Liver (tissue), 8 donors: ENCODE measurements at regions not wholly inside any gene's neighbourhood (a gene's known extent, or its start where the extent isn't known, plus 50 kb on each side); places are given as distances from the start of the nearest gene placed in this dataset.

Experiments used
- DNase-seq: peaks from one replicate; pipeline ENCODE4 v3.0.0-alpha.2; 2017; ENCODE audit warnings: low spot score
- H3K27ac ChIP-seq, 2 donors: one replicate each; pipeline ENCODE4 v1.7.0; 2013; ENCODE audit warnings: inconsistent platforms in 2 of 2, low read length in 2 of 2, control low read depth in 1 of 2, low read depth in 1 of 2, mild to moderate bottlenecking in 1 of 2
- H3K27me3 ChIP-seq, 4 donors: one replicate each; pipeline versions ENCODE4 v1.6.1 to v1.7.0; 2013; ENCODE audit warnings: low read length in 3 of 4, inconsistent platforms in 1 of 4, mild to moderate bottlenecking in 1 of 4, moderate library complexity in 1 of 4; ENCODE audit not compliant: control insufficient read depth in 4 of 4, insufficient read depth in 4 of 4
- H3K36me3 ChIP-seq, 4 donors: one replicate each; pipeline versions ENCODE4 v1.6.1 to v1.7.0; 2013; ENCODE audit warnings: low read length in 3 of 4, mild to moderate bottlenecking in 3 of 4, low read depth in 1 of 4, moderate library complexity in 1 of 4; ENCODE audit not compliant: control insufficient read depth in 4 of 4, insufficient read depth in 3 of 4
- H3K4me1 ChIP-seq, 4 donors: one replicate each; pipeline versions ENCODE4 v1.6.1 to v1.7.0; 2013; ENCODE audit warnings: low read length in 3 of 4, mild to moderate bottlenecking in 3 of 4, moderate library complexity in 1 of 4; ENCODE audit not compliant: control insufficient read depth in 4 of 4, insufficient read depth in 4 of 4
- H3K4me3 ChIP-seq, 3 donors: one replicate each; pipeline versions ENCODE4 v1.6.1 to v1.7.0; 2013; ENCODE audit warnings: low read length in 3 of 3, control low read depth in 1 of 3, low read depth in 1 of 3, mild to moderate bottlenecking in 1 of 3
- H3K9ac ChIP-seq, 2 donors: one replicate each; pipeline ENCODE4 v1.7.0; 2013; ENCODE audit warnings: low read length in 2 of 2, mild to moderate bottlenecking in 2 of 2, moderate library complexity in 2 of 2, control low read depth in 1 of 2, low read depth in 1 of 2
- H3K9me3 ChIP-seq, 4 donors: one replicate each; pipeline versions ENCODE4 v1.6.1 to v1.7.0; 2013; ENCODE audit warnings: low read length in 3 of 4; ENCODE audit not compliant: control insufficient read depth in 4 of 4
- EGR1 ChIP-seq, 2 donors: IDR thresholded peaks; 2 replicates each; pipeline ENCODE4 v1.6.1; 2016 to 2018; ENCODE audit warnings: antibody characterized with exemption in 2 of 2, low read depth in 2 of 2
- FOXA1 ChIP-seq: IDR thresholded peaks from 2 replicates; pipeline ENCODE4 v1.6.1; 2016; ENCODE audit warnings: antibody characterized with exemption
- FOXA2 ChIP-seq: IDR thresholded peaks from 2 replicates; pipeline ENCODE4 v1.6.1; 2016; ENCODE audit warnings: antibody characterized with exemption
- GABPA ChIP-seq, 2 donors: IDR thresholded peaks in 1 of 2; conservative IDR thresholded peaks in 1 of 2; 2 replicates each; pipeline ENCODE4 v1.6.1; 2016; ENCODE audit warnings: antibody characterized with exemption in 2 of 2, mild to moderate bottlenecking in 1 of 2, moderate library complexity in 1 of 2
- HNF4A ChIP-seq, 2 donors: conservative IDR thresholded peaks; 2 replicates each; pipeline ENCODE4 v1.6.1; 2016; ENCODE audit warnings: antibody characterized with exemption in 2 of 2, mild to moderate bottlenecking in 2 of 2
- JUND ChIP-seq, 2 donors: IDR thresholded peaks; 2 replicates each; pipeline ENCODE4 v1.6.1; 2016; ENCODE audit warnings: antibody characterized with exemption in 2 of 2
- NR2F2 ChIP-seq: IDR thresholded peaks from 2 replicates; pipeline ENCODE4 v1.6.1; 2016; ENCODE audit warnings: antibody characterized with exemption
- RAD21 ChIP-seq, 2 donors: IDR thresholded peaks; 2 replicates each; pipeline ENCODE4 v1.6.1; 2016; ENCODE audit warnings: antibody characterized with exemption in 2 of 2, mild to moderate bottlenecking in 2 of 2
- RXRA ChIP-seq, 2 donors: IDR thresholded peaks; 2 replicates each; pipeline ENCODE4 v1.6.1; 2017 to 2018; ENCODE audit warnings: antibody characterized with exemption in 2 of 2, mild to moderate bottlenecking in 1 of 2
- SP1 ChIP-seq: IDR thresholded peaks from 2 replicates; pipeline ENCODE4 v1.6.1; 2018; ENCODE audit warnings: antibody characterized with exemption, mild to moderate bottlenecking
- TAF1 ChIP-seq: conservative IDR thresholded peaks from 2 replicates; pipeline ENCODE4 v1.6.1; 2016; ENCODE audit warnings: antibody characterized with exemption, mild to moderate bottlenecking
- YY1 ChIP-seq: IDR thresholded peaks from 2 replicates; pipeline ENCODE4 v1.6.1; 2016; ENCODE audit warnings: antibody characterized with exemption, mild to moderate bottlenecking
- ZBTB33 ChIP-seq: IDR thresholded peaks from 2 replicates; pipeline ENCODE4 v1.6.1; 2016; ENCODE audit warnings: antibody characterized with exemption
- WGBS: extraction: QIAGEN DNeasy Blood & Tissue Kit; methylation state at CpG from one replicate; pipeline ENCODE4 v1.1.7; 2013; 5-methylcytosine and 5-hydroxymethylcytosine counted together
- TF ChIP-seq, protein P1 (sequence below): IDR thresholded peaks from 2 replicates; pipeline ENCODE4 v1.6.1; 2016; ENCODE audit warnings: antibody characterized with exemption
- TF ChIP-seq, protein P2 (sequence below): fragments of 150-350 bp; IDR thresholded peaks from 2 replicates; pipeline ENCODE4 v1.5.1; 2017; ENCODE audit warnings: improper control_type of control experiment, low read depth, low read length; ENCODE audit not compliant: missing input control
- donor health status: healthy.
- donor health status: healthy.
- donor health status: healthy.
- donor health status: healthy.
- donor health status: healthy.

DNA sequence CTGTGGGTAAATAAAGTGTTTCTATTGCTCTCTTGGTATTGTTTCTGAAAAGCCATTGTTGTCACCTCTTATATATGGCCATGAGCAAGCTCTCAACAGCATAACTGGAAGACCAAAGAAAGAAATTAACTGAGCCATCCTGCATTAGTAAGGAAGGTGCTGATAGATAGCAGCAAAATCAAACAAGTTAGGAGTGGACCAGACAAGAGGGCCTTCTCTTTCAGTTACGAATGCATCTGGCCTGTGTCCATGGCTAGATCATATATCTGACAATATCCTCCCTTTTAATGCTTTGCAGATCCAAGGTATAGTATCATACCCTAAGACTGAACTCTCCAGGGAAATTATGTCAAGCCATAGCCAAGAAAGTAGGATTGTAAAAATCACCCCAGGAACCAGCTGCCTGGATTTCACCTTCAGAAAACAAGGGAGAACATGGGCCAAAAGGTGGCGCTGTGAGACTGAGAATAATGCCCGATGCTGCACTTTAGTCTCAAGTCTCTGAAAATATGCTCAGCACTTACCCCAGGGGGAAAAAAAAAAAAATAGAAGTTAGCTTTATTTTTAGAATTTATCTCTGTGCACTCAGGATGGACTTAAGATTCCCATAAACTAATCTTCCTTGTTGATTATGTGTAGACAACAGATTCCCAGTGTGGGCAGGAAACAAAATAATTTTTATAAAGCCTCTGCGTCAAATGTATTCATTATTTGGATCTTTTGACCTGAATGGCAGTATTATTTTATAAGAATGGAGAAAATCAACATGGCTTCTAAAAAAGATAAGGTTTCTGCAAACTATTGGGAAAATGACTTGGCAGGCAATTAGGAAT lies 415.1 kb downstream of the ETS1 start:
- TF ChIP-seq, protein P1, sequence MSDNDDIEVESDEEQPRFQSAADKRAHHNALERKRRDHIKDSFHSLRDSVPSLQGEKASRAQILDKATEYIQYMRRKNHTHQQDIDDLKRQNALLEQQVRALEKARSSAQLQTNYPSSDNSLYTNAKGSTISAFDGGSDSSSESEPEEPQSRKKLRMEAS: no peak
- TF ChIP-seq ZBTB33 (no peak), RXRA (IDR thresholded peaks at IDR 0.05) (peak in 1 of 2 donors; percentile 4), JUND (IDR thresholded peaks at IDR 0.05) (no peak), GABPA (IDR thresholded peaks at IDR 0.05 in 1 of 2, conservative IDR thresholded peaks at IDR 0.05 in 1 of 2) (no peak), TAF1 (no peak), NR2F2 (no peak), RAD21 (IDR thresholded peaks at IDR 0.05) (peak; percentile 95 to 97), HNF4A (conservative IDR thresholded peaks at IDR 0.05) (peak; percentile 64 to 74), EGR1 (IDR thresholded peaks at IDR 0.05; ENCODE audit: low read depth in 2 of 2) (no peak), FOXA2 (no peak), SP1 (no peak), YY1 (no peak), FOXA1 (no peak)
- TF ChIP-seq, protein P2, sequence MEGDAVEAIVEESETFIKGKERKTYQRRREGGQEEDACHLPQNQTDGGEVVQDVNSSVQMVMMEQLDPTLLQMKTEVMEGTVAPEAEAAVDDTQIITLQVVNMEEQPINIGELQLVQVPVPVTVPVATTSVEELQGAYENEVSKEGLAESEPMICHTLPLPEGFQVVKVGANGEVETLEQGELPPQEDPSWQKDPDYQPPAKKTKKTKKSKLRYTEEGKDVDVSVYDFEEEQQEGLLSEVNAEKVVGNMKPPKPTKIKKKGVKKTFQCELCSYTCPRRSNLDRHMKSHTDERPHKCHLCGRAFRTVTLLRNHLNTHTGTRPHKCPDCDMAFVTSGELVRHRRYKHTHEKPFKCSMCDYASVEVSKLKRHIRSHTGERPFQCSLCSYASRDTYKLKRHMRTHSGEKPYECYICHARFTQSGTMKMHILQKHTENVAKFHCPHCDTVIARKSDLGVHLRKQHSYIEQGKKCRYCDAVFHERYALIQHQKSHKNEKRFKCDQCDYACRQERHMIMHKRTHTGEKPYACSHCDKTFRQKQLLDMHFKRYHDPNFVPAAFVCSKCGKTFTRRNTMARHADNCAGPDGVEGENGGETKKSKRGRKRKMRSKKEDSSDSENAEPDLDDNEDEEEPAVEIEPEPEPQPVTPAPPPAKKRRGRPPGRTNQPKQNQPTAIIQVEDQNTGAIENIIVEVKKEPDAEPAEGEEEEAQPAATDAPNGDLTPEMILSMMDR: peak; percentile 85
- DNase-seq: peak; percentile 73
- no peaks in the 10 kb centered on the region for H3K27me3 ChIP-seq
- 28% methylated on average over 4 of the region's 4 CpGs for WGBS
- H3K4me1 ChIP-seq: peaks cover 2 to 13% (median 7%) of the 10 kb centered on the region in 4 donors
- no peaks in the 10 kb centered on the region for H3K36me3 ChIP-seq
- H3K9me3 ChIP-seq: no peaks in the 10 kb centered on the region
- peak overlapping the region; percentile 3 to 51 for H3K27ac ChIP-seq
- H3K9ac ChIP-seq: peak overlapping the region in 1 of 2 donors; percentile 27
- no peak overlapping the region for H3K4me3 ChIP-seq

DNA sequence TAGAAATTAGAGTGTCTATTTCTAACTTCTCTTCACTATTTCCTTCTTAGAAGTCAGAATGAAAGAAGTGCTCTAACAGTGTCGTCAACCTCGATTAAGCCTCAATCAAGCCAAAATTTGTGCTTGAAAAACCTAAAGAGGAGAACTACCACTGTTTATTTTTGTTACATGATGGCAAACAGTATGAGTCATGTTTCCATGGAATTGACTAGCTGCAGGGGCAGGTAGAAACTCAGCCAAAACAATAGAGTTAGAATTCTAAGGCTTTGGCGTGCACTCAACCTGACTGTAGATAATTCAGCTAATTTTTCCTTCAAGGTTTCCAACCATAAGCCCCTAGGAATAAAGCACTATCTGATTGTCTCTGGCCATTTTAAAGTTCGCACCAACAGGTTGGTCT lies 415.9 kb downstream of the ETS1 start:
- DNase-seq: no peak
- no peak overlapping the region for H3K4me3 ChIP-seq
- TF ChIP-seq JUND (IDR thresholded peaks at IDR 0.05) (peak in 1 of 2 donors; percentile 76), EGR1 (IDR thresholded peaks at IDR 0.05; ENCODE audit: low read depth in 2 of 2) (no peak), FOXA2 (peak; percentile 22)
- no peak overlapping the region for H3K9ac ChIP-seq
- H3K36me3 ChIP-seq: no peaks in the 10 kb centered on the region
- H3K27ac ChIP-seq: peak overlapping the region; percentile 3 to 51
- H3K27me3 ChIP-seq: no peaks in the 10 kb centered on the region
- H3K9me3 ChIP-seq: no peaks in the 10 kb centered on the region
- WGBS: 49% methylated on average over 4 of the region's 4 CpGs
- H3K4me1 ChIP-seq: peaks cover 2 to 13% (median 7%) of the 10 kb centered on the region in 4 donors
